GM12878 (cell line): ENCODE measurements at regions not wholly inside any gene's neighbourhood (a gene's known extent, or its start where the extent isn't known, plus 50 kb on each side); places are given as distances from the start of the nearest gene placed in this dataset.

ENCODE experiments used
- ATAC-seq: fragments of 200-7000 bp; cut with Tn5 transposase; 3 replicates; pipeline ENCODE4 v1.9.1; 2020; ENCODE audit warnings: mild to moderate bottlenecking, moderate library complexity
- BruUV-seq: library from RNA; stranded (reverse); fragments of 400-500 nt; replicated peaks from 2 replicates; lab custom pipeline; 2021; lab: Mats Ljungman, UMichigan
- CTCF ChIA-PET: fragments of 300-600 bp; sonication (Branson Sonifier 250); formaldehyde crosslinking; extraction: SDS; loops from one replicate; lab custom pipeline; 2021; ENCODE audit warnings: inconsistent platforms; lab: Yijun Ruan, JAX
- POLR2A ChIA-PET: fragments of 350-600 bp; formaldehyde crosslinking; extraction: SDS; loops from one replicate; lab custom pipeline; 2021; ENCODE audit warnings: inconsistent platforms; lab: Charles Lee
- RAD21 ChIA-PET: fragments of 300-600 bp; sonication (Branson Sonifier 250); formaldehyde crosslinking; loops from one replicate; lab custom pipeline; 2023; ENCODE audit warnings: antibody characterized with exemption; ENCODE audit not compliant: unreplicated experiment; lab: Charles Lee
- SMC1A ChIA-PET: fragments of 300-600 bp; sonication (Branson Sonifier 250); formaldehyde crosslinking; loops from one replicate; lab custom pipeline; 2023; ENCODE audit not compliant: unreplicated experiment, uncharacterized antibody; lab: Charles Lee
- DNase-seq: peaks from one replicate; pipeline ENCODE4 v3.0.0-alpha.2; 2011; ENCODE audit warnings: low read depth, low spot score
- FAIRE-seq: peaks from 3 replicates; lab custom pipeline; 2011; peaks lifted over from hg19 to GRCh38; lab: Jason Lieb, UNC
- H2AFZ ChIP-seq: 2 replicates; pipeline ENCODE4 v1.6.0; 2011; ENCODE audit warnings: low read depth, low read length, control low read depth; ENCODE audit not compliant: control insufficient read depth
- H3K27ac ChIP-seq: 2 replicates; pipeline ENCODE4 v1.5.1; 2011; ENCODE audit warnings: control low read depth; ENCODE audit not compliant: control insufficient read depth, insufficient read depth
- H3K27me3 ChIP-seq, 2 experiments: replicated peaks in 1 of 2; 2 replicates each; pipeline versions ENCODE4 v1.6.0 to v1.6.1; 2011; ENCODE audit warnings: low read length in 1 of 2; ENCODE audit not compliant: control insufficient read depth in 2 of 2, insufficient read depth in 2 of 2
- H3K36me3 ChIP-seq, 2 experiments: 2 replicates each; pipeline ENCODE4 v1.5.1; 2011; ENCODE audit warnings: low read length in 1 of 2; ENCODE audit not compliant: control insufficient read depth in 2 of 2, insufficient read depth in 2 of 2
- H3K4me1 ChIP-seq: 2 replicates; pipeline ENCODE4 v1.6.1; 2011; ENCODE audit warnings: mild to moderate bottlenecking, low read length, moderate library complexity, mixed read lengths; ENCODE audit not compliant: control insufficient read depth, insufficient read depth
- H3K4me2 ChIP-seq: 2 replicates; pipeline ENCODE4 v1.6.0; 2011; ENCODE audit warnings: control low read depth; ENCODE audit not compliant: control insufficient read depth, insufficient read depth
- H3K4me3 ChIP-seq: fragments of 200-600 bp; sonication (generic); 2 replicates; pipeline ENCODE4 v1.5.1; 2016
- H3K79me2 ChIP-seq: 2 replicates; pipeline ENCODE4 v1.6.0; 2011; ENCODE audit warnings: low read length; ENCODE audit not compliant: control insufficient read depth, insufficient read depth
- H3K9ac ChIP-seq: 2 replicates; pipeline ENCODE4 v1.8.0; 2011; ENCODE audit warnings: low read length, control low read depth, mixed read lengths; ENCODE audit not compliant: control insufficient read depth, insufficient read depth
- H3K9me3 ChIP-seq: replicated peaks from 3 replicates; pipeline ENCODE4 v1.5.1; 2011; ENCODE audit warnings: mild to moderate bottlenecking, low read length; ENCODE audit not compliant: control insufficient read depth, insufficient read depth
- H4K20me1 ChIP-seq: 2 replicates; pipeline ENCODE4 v1.6.0; 2011; ENCODE audit not compliant: control insufficient read depth, insufficient read depth
- ASH2L ChIP-seq: fragments of 300-600, 200-600 bp; sonication (generic); IDR thresholded peaks from 2 replicates; pipeline ENCODE4 v1.6.1; 2017; ENCODE audit warnings: low read depth, mild to moderate bottlenecking, borderline replicate concordance
- ATF7 ChIP-seq: fragments of 450-650 bp; IDR thresholded peaks from 2 replicates; pipeline ENCODE4 v1.6.1; 2016; ENCODE audit warnings: low read depth, mild to moderate bottlenecking
- BHLHE40 ChIP-seq, 2 experiments: fragments of 450-650 bp in 1 of 2; IDR thresholded peaks; 2 replicates each; pipeline ENCODE4 v1.6.1; 2011 to 2017; ENCODE audit warnings: low read depth in 2 of 2, borderline replicate concordance in 1 of 2, improper control_type of control experiment in 1 of 2, low read length in 1 of 2, mild to moderate bottlenecking in 1 of 2
- CHD2 ChIP-seq: IDR thresholded peaks from 2 replicates; pipeline ENCODE4 v1.6.1; 2011; ENCODE audit warnings: low read depth, low read length, improper control_type of control experiment, borderline replicate concordance
- DPF2 ChIP-seq: fragments of 450-650 bp; IDR thresholded peaks from 2 replicates; pipeline ENCODE4 v1.6.1; 2017; ENCODE audit warnings: mild to moderate bottlenecking
- EGR1 ChIP-seq, 2 experiments: IDR thresholded peaks; 1 replicate in 1 of 2; 2 replicates in 1 of 2; pipeline ENCODE4 v1.6.1; 2011 to 2012; ENCODE audit warnings: low read depth in 2 of 2, low read length in 2 of 2, borderline replicate concordance in 1 of 2, mild to moderate bottlenecking in 1 of 2, moderate library complexity in 1 of 2
- GATAD2B ChIP-seq: fragments of 450-650 bp; conservative IDR thresholded peaks from 2 replicates; pipeline ENCODE4 v1.6.1; 2017; ENCODE audit warnings: low read depth, mild to moderate bottlenecking, moderate library complexity
- IKZF1 ChIP-seq: fragments of 450-650 bp; conservative IDR thresholded peaks from 2 replicates; pipeline ENCODE4 v1.6.1; 2017; ENCODE audit warnings: antibody characterized with exemption, mild to moderate bottlenecking
- JUNB ChIP-seq: IDR thresholded peaks from 2 replicates; pipeline ENCODE4 v1.6.1; 2016; ENCODE audit warnings: antibody characterized with exemption, mild to moderate bottlenecking
- LARP7 ChIP-seq: fragments of 450-650 bp; IDR thresholded peaks from 2 replicates; pipeline ENCODE4 v1.6.1; 2017; ENCODE audit warnings: mild to moderate bottlenecking
- PML ChIP-seq: IDR thresholded peaks from 2 replicates; pipeline ENCODE4 v1.6.1; 2012; ENCODE audit warnings: low read length, inconsistent platforms
- POLR2A ChIP-seq: IDR thresholded peaks from 2 replicates; pipeline ENCODE4 v1.6.1; 2011; ENCODE audit warnings: low read depth, mild to moderate bottlenecking, low read length
- TCF12 ChIP-seq: IDR thresholded peaks from 2 replicates; pipeline ENCODE4 v1.6.1; 2011; ENCODE audit warnings: low read depth, mild to moderate bottlenecking, low read length
- TCF3 ChIP-seq: IDR thresholded peaks from 2 replicates; pipeline ENCODE4 v1.6.1; 2012; ENCODE audit warnings: low read depth, mild to moderate bottlenecking, low read length, borderline replicate concordance; ENCODE audit not compliant: insufficient read depth
- ZBED1 ChIP-seq: IDR thresholded peaks from 2 replicates; pipeline ENCODE4 v1.6.1; 2016; ENCODE audit warnings: borderline replicate concordance
- WGBS: methylation state at CpG from one replicate; pipeline ENCODE4 v1.1.6; 2016; ENCODE audit warnings: low lambda C conversion rate; ENCODE audit not compliant: insufficient replicate concordance, insufficient coverage; ENCODE audit errors: missing lambda C conversion rate; 5-methylcytosine and 5-hydroxymethylcytosine counted together
- in situ Hi-C: fragments of 300-500 bp; cut with MboI; formaldehyde crosslinking; loops from 9 replicates; pipeline ENCODE4 v1.14.3; 2018; ENCODE audit warnings: mixed read lengths
- intact Hi-C: fragments of 100-400 bp; cut with micrococcal nuclease; formaldehyde crosslinking; loops from one replicate; pipeline ENCODE4 v1.14.2; 2022; ENCODE audit not compliant: unreplicated experiment
- TF ChIP-seq, protein P1 (sequence below): IDR thresholded peaks from 2 replicates; pipeline ENCODE4 v1.6.1; 2012; ENCODE audit warnings: low read depth, low read length, improper control_type of control experiment
- TF ChIP-seq, protein P2 (sequence below): fragments of 450-650 bp; IDR thresholded peaks from 2 replicates; pipeline ENCODE4 v1.6.1; 2016; ENCODE audit warnings: mild to moderate bottlenecking
- TF ChIP-seq, protein P3 (sequence below): IDR thresholded peaks from 2 replicates; pipeline ENCODE4 v1.6.1; 2011; ENCODE audit warnings: low read depth, mild to moderate bottlenecking, low read length, moderate library complexity, borderline replicate concordance; ENCODE audit errors: extremely low read depth
- TF ChIP-seq, protein P4 (sequence below): fragments of 450-650 bp; IDR thresholded peaks from 2 replicates; pipeline ENCODE4 v1.6.1; 2016; ENCODE audit warnings: mild to moderate bottlenecking, moderate library complexity, borderline replicate concordance

DNA sequence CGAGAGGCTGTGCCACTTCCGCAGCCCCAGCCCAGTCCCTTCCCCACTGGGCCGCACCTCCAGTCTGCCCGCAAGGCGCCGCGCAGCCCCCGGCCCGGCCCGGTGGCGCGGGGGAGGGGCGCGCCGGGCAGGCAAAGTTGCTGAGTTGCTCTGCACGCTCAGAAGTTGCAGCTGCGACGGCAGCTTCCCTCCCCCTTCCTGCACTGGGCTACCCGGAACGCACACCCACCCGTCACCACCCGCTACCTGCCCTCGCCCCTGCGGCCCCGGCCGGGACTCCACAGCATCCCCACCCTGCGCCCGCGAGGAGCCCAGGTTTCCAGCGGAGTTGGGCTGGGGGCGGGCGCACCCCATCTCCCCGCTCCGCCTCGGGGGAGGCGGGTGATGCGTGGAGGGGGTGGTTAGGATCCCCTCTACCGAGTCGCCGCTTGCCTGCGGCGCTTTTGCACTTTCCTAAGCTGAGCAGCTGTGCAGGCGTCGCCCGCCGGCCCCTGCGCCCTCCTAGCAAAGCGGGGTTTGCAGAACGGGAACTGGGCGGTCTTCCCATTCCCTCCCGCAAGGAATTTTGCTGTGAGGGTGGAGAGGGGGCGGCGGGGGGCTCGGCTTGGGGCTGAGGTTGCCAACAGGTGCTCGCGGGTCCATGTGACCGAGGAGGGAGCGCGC is 55.9 kb upstream of the RREB1 start:
- H4K20me1 ChIP-seq, result no peaks in the 10 kb centered on the region
- H2AFZ ChIP-seq, result peak overlapping the region; percentile 91
- peaks cover 5% of the 10 kb centered on the region for H3K4me1 ChIP-seq
- 2% methylated on average over 42 of the region's 59 CpGs for WGBS
- peak overlapping the region; percentile 43 for H3K9ac ChIP-seq
- ATAC-seq, result peak; percentile 82
- H3K27me3 ChIP-seq, result peaks cover 0 to 5% of the 10 kb centered on the region in 2 experiments; a peak in 3 of 4 replicates
- no peak for FAIRE-seq
- POLR2A ChIA-PET, result no interaction called here
- intact Hi-C loops (no loop called here), in situ Hi-C loops (no loop called here)
- BruUV-seq, result no TSS peak
- H3K79me2 ChIP-seq, result no peaks in the 10 kb centered on the region
- CTCF ChIA-PET, result no interaction called here
- H3K9me3 ChIP-seq, result no peaks in the 10 kb centered on the region
- DNase-seq, result no peak
- no peak overlapping the region for H3K27ac ChIP-seq
- peak overlapping the region; percentile 100 for H3K4me2 ChIP-seq
- no peaks in the 10 kb centered on the region for H3K36me3 ChIP-seq
- H3K4me3 ChIP-seq, result peak overlapping the region; percentile 78
- SMC1A ChIA-PET, result no interaction called here
- RAD21 ChIA-PET, result no interaction called here
- TF ChIP-seq, protein P1, sequence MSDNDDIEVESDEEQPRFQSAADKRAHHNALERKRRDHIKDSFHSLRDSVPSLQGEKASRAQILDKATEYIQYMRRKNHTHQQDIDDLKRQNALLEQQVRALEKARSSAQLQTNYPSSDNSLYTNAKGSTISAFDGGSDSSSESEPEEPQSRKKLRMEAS, result no peak; the same call in 1 of the 2 replicates
- TF ChIP-seq PML, result no peak
- peak; percentile 56; the same call in 1 of the 2 replicates for TF ChIP-seq IKZF1
- no peak for TF ChIP-seq ASH2L
- TF ChIP-seq TCF3, result 0 out of 2 replicates have a peak, but pooled peaks have one; percentile 7
- TF ChIP-seq CHD2, result peak; percentile 38; the same call in 1 of the 2 replicates
- TF ChIP-seq BHLHE40 (IDR thresholded peaks at IDR 0.05; ENCODE audit: borderline replicate concordance in 1 of 2, low read depth in 2 of 2, low read length in 1 of 2), result peak in 1 of 2 experiments; percentile 24; a peak in 1 of 4 replicates
- 0 out of 3 replicates have a peak, but pooled peaks of 1 of the 2 experiments have one; percentile 13 for TF ChIP-seq EGR1 (IDR thresholded peaks at IDR 0.05; ENCODE audit: borderline replicate concordance in 1 of 2, low read depth in 2 of 2, low read length in 2 of 2)
- peak; percentile 85 for TF ChIP-seq GATAD2B
- no peak for TF ChIP-seq JUNB
- 0 out of 2 replicates have a peak, but pooled peaks have one; percentile 56 for TF ChIP-seq DPF2
- peak; percentile 75 for TF ChIP-seq LARP7
- peak; percentile 25; the same call in 1 of the 2 replicates for TF ChIP-seq POLR2A
- no peak for TF ChIP-seq ZBED1
- no peak for TF ChIP-seq ATF7
- TF ChIP-seq, protein P2, sequence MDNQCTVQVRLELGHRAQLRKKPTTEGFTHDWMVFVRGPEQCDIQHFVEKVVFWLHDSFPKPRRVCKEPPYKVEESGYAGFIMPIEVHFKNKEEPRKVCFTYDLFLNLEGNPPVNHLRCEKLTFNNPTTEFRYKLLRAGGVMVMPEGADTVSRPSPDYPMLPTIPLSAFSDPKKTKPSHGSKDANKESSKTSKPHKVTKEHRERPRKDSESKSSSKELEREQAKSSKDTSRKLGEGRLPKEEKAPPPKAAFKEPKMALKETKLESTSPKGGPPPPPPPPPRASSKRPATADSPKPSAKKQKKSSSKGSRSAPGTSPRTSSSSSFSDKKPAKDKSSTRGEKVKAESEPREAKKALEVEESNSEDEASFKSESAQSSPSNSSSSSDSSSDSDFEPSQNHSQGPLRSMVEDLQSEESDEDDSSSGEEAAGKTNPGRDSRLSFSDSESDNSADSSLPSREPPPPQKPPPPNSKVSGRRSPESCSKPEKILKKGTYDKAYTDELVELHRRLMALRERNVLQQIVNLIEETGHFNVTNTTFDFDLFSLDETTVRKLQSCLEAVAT, result no peak
- TF ChIP-seq TCF12, result peak; percentile 43; the same call in 1 of the 2 replicates
- TF ChIP-seq, protein P3, sequence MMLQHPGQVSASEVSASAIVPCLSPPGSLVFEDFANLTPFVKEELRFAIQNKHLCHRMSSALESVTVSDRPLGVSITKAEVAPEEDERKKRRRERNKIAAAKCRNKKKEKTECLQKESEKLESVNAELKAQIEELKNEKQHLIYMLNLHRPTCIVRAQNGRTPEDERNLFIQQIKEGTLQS, result no peak
- TF ChIP-seq, protein P4, sequence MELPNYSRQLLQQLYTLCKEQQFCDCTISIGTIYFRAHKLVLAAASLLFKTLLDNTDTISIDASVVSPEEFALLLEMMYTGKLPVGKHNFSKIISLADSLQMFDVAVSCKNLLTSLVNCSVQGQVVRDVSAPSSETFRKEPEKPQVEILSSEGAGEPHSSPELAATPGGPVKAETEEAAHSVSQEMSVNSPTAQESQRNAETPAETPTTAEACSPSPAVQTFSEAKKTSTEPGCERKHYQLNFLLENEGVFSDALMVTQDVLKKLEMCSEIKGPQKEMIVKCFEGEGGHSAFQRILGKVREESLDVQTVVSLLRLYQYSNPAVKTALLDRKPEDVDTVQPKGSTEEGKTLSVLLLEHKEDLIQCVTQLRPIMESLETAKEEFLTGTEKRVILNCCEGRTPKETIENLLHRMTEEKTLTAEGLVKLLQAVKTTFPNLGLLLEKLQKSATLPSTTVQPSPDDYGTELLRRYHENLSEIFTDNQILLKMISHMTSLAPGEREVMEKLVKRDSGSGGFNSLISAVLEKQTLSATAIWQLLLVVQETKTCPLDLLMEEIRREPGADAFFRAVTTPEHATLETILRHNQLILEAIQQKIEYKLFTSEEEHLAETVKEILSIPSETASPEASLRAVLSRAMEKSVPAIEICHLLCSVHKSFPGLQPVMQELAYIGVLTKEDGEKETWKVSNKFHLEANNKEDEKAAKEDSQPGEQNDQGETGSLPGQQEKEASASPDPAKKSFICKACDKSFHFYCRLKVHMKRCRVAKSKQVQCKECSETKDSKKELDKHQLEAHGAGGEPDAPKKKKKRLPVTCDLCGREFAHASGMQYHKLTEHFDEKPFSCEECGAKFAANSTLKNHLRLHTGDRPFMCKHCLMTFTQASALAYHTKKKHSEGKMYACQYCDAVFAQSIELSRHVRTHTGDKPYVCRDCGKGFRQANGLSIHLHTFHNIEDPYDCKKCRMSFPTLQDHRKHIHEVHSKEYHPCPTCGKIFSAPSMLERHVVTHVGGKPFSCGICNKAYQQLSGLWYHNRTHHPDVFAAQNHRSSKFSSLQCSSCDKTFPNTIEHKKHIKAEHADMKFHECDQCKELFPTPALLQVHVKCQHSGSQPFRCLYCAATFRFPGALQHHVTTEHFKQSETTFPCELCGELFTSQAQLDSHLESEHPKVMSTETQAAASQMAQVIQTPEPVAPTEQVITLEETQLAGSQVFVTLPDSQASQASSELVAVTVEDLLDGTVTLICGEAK, result no peak
